GM12878 (cell line): ENCODE measurements at regions not wholly inside any gene's neighbourhood (a gene's known extent, or its start where the extent isn't known, plus 50 kb on each side); places are given as distances from the start of the nearest gene placed in this dataset.

Source experiments
- ATAC-seq: fragments of 200-7000 bp; cut with Tn5 transposase; 3 replicates; pipeline ENCODE4 v1.9.1; 2020; ENCODE audit warnings: mild to moderate bottlenecking, moderate library complexity
- BruUV-seq: library from RNA; stranded (reverse); fragments of 400-500 nt; replicated peaks from 2 replicates; lab custom pipeline; 2021; lab: Mats Ljungman, UMichigan
- CTCF ChIA-PET: fragments of 300-600 bp; sonication (Branson Sonifier 250); formaldehyde crosslinking; extraction: SDS; loops from one replicate; lab custom pipeline; 2021; ENCODE audit warnings: inconsistent platforms; lab: Yijun Ruan, JAX
- POLR2A ChIA-PET: fragments of 350-600 bp; formaldehyde crosslinking; extraction: SDS; loops from one replicate; lab custom pipeline; 2021; ENCODE audit warnings: inconsistent platforms; lab: Charles Lee
- RAD21 ChIA-PET: fragments of 300-600 bp; sonication (Branson Sonifier 250); formaldehyde crosslinking; loops from one replicate; lab custom pipeline; 2023; ENCODE audit warnings: antibody characterized with exemption; ENCODE audit not compliant: unreplicated experiment; lab: Charles Lee
- SMC1A ChIA-PET: fragments of 300-600 bp; sonication (Branson Sonifier 250); formaldehyde crosslinking; loops from one replicate; lab custom pipeline; 2023; ENCODE audit not compliant: unreplicated experiment, uncharacterized antibody; lab: Charles Lee
- DNase-seq: peaks from one replicate; pipeline ENCODE4 v3.0.0-alpha.2; 2011; ENCODE audit warnings: low read depth, low spot score
- FAIRE-seq: peaks from 3 replicates; lab custom pipeline; 2011; peaks lifted over from hg19 to GRCh38; lab: Jason Lieb, UNC
- H2AFZ ChIP-seq: 2 replicates; pipeline ENCODE4 v1.6.0; 2011; ENCODE audit warnings: low read depth, low read length, control low read depth; ENCODE audit not compliant: control insufficient read depth
- H3K27ac ChIP-seq: 2 replicates; pipeline ENCODE4 v1.5.1; 2011; ENCODE audit warnings: control low read depth; ENCODE audit not compliant: control insufficient read depth, insufficient read depth
- H3K27me3 ChIP-seq, 2 experiments: replicated peaks in 1 of 2; 2 replicates each; pipeline versions ENCODE4 v1.6.0 to v1.6.1; 2011; ENCODE audit warnings: low read length in 1 of 2; ENCODE audit not compliant: control insufficient read depth in 2 of 2, insufficient read depth in 2 of 2
- H3K36me3 ChIP-seq, 2 experiments: 2 replicates each; pipeline ENCODE4 v1.5.1; 2011; ENCODE audit warnings: low read length in 1 of 2; ENCODE audit not compliant: control insufficient read depth in 2 of 2, insufficient read depth in 2 of 2
- H3K4me1 ChIP-seq: 2 replicates; pipeline ENCODE4 v1.6.1; 2011; ENCODE audit warnings: mild to moderate bottlenecking, low read length, moderate library complexity, mixed read lengths; ENCODE audit not compliant: control insufficient read depth, insufficient read depth
- H3K4me2 ChIP-seq: 2 replicates; pipeline ENCODE4 v1.6.0; 2011; ENCODE audit warnings: control low read depth; ENCODE audit not compliant: control insufficient read depth, insufficient read depth
- H3K4me3 ChIP-seq: fragments of 200-600 bp; sonication (generic); 2 replicates; pipeline ENCODE4 v1.5.1; 2016
- H3K79me2 ChIP-seq: 2 replicates; pipeline ENCODE4 v1.6.0; 2011; ENCODE audit warnings: low read length; ENCODE audit not compliant: control insufficient read depth, insufficient read depth
- H3K9ac ChIP-seq: 2 replicates; pipeline ENCODE4 v1.8.0; 2011; ENCODE audit warnings: low read length, control low read depth, mixed read lengths; ENCODE audit not compliant: control insufficient read depth, insufficient read depth
- H3K9me3 ChIP-seq: replicated peaks from 3 replicates; pipeline ENCODE4 v1.5.1; 2011; ENCODE audit warnings: mild to moderate bottlenecking, low read length; ENCODE audit not compliant: control insufficient read depth, insufficient read depth
- H4K20me1 ChIP-seq: 2 replicates; pipeline ENCODE4 v1.6.0; 2011; ENCODE audit not compliant: control insufficient read depth, insufficient read depth
- ATF7 ChIP-seq: fragments of 450-650 bp; IDR thresholded peaks from 2 replicates; pipeline ENCODE4 v1.6.1; 2016; ENCODE audit warnings: low read depth, mild to moderate bottlenecking
- CHD4 ChIP-seq: fragments of 200-600 bp; sonication (generic); IDR thresholded peaks from 2 replicates; pipeline ENCODE4 v1.6.1; 2016; ENCODE audit warnings: mild to moderate bottlenecking
- FOS ChIP-seq: IDR thresholded peaks from 3 replicates; pipeline ENCODE4 v1.6.1; 2011; ENCODE audit warnings: borderline replicate concordance; ENCODE audit not compliant: insufficient read length; ENCODE audit errors: extremely low read depth
- GATAD2B ChIP-seq: fragments of 450-650 bp; conservative IDR thresholded peaks from 2 replicates; pipeline ENCODE4 v1.6.1; 2017; ENCODE audit warnings: low read depth, mild to moderate bottlenecking, moderate library complexity
- IKZF2 ChIP-seq, 2 experiments: fragments of 450-650 bp; IDR thresholded peaks; 2 replicates each; pipeline ENCODE4 v1.6.1; 2017; ENCODE audit warnings: mild to moderate bottlenecking in 2 of 2, moderate library complexity in 2 of 2
- POU2F2 ChIP-seq: IDR thresholded peaks from 3 replicates; pipeline ENCODE4 v1.6.1; 2011; ENCODE audit warnings: low read depth, mild to moderate bottlenecking, low read length, borderline replicate concordance
- RFX5 ChIP-seq: IDR thresholded peaks from 2 replicates; pipeline ENCODE4 v1.6.1; 2011; ENCODE audit warnings: low read depth, low read length, improper control_type of control experiment
- RUNX3 ChIP-seq: IDR thresholded peaks from 2 replicates; pipeline ENCODE4 v1.6.1; 2012; ENCODE audit warnings: low read length, inconsistent platforms
- SIN3A ChIP-seq: IDR thresholded peaks from 2 replicates; pipeline ENCODE4 v1.6.1; 2012; ENCODE audit warnings: low read depth, low read length, improper control_type of control experiment
- SREBF2 ChIP-seq: IDR thresholded peaks from 2 replicates; pipeline ENCODE4 v1.6.1; 2012; ENCODE audit warnings: mild to moderate bottlenecking, low read length
- TAF1 ChIP-seq: IDR thresholded peaks from 2 replicates; pipeline ENCODE4 v1.6.1; 2011; ENCODE audit warnings: mild to moderate bottlenecking, low read depth, low read length, borderline replicate concordance
- TARDBP ChIP-seq: IDR thresholded peaks from 2 replicates; pipeline ENCODE4 v1.6.1; 2016; ENCODE audit warnings: borderline replicate concordance
- ZNF24 ChIP-seq: fragments of 450-650 bp; IDR thresholded peaks from 2 replicates; pipeline ENCODE4 v1.6.1; 2017; ENCODE audit warnings: antibody characterized with exemption, mild to moderate bottlenecking
- ZNF384 ChIP-seq: IDR thresholded peaks from 2 replicates; pipeline ENCODE4 v1.6.1; 2012; ENCODE audit warnings: low read depth, mild to moderate bottlenecking, low read length, improper control_type of control experiment, borderline replicate concordance
- ZNF622 ChIP-seq: fragments of 450-650 bp; IDR thresholded peaks from 2 replicates; pipeline ENCODE4 v1.6.1; 2017; ENCODE audit warnings: mild to moderate bottlenecking, inconsistent platforms
- WGBS: methylation state at CpG from one replicate; pipeline ENCODE4 v1.1.6; 2016; ENCODE audit warnings: low lambda C conversion rate; ENCODE audit not compliant: insufficient replicate concordance, insufficient coverage; ENCODE audit errors: missing lambda C conversion rate; 5-methylcytosine and 5-hydroxymethylcytosine counted together
- in situ Hi-C: fragments of 300-500 bp; cut with MboI; formaldehyde crosslinking; loops from 9 replicates; pipeline ENCODE4 v1.14.3; 2018; ENCODE audit warnings: mixed read lengths
- intact Hi-C: fragments of 100-400 bp; cut with micrococcal nuclease; formaldehyde crosslinking; loops from one replicate; pipeline ENCODE4 v1.14.2; 2022; ENCODE audit not compliant: unreplicated experiment
- TF ChIP-seq, protein P1 (sequence below): fragments of 150-350 bp; IDR thresholded peaks from 2 replicates; pipeline ENCODE4 v1.6.1; 2016; ENCODE audit warnings: low read depth, low read length
- TF ChIP-seq, protein P2 (sequence below): IDR thresholded peaks from 2 replicates; pipeline ENCODE4 v1.6.1; 2012; ENCODE audit warnings: low read depth, low read length, improper control_type of control experiment
- TF ChIP-seq, protein P3 (sequence below), 3 experiments: IDR thresholded peaks in 2 of 3; conservative IDR thresholded peaks in 1 of 3; 2 replicates each; pipeline ENCODE4 v1.5.1; 2011; ENCODE audit warnings: low read depth in 3 of 3, low read length in 3 of 3, mild to moderate bottlenecking in 3 of 3, control low read depth in 2 of 3, moderate library complexity in 2 of 3, inconsistent platforms in 1 of 3, mixed read lengths in 1 of 3; ENCODE audit not compliant: control insufficient read depth in 2 of 3, insufficient read depth in 1 of 3; ENCODE audit errors: extremely low read depth in 1 of 3

DNA sequence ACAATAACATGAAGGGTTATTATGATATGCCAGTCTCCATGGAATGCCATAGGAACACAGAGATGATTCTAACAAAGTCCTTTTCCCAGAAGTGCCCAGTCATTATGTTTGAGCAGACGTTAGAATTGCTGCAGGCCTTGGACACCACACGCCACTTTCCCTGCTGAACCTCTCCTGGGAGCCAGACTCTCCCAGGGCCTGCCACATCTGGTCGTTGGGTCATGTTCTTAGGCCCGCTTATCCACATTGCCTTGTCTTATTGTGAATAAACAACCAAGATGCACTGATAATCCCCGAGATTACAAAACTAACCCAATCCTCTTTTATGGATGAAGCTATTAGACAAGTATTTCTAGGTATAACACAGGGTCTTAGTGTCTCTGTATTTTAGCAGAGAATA lies 276.5 kb upstream of the CITED2 start:
- Histone ChIP-seq H3K9ac (no peak overlapping the region), H3K4me3 (no peak overlapping the region), H3K4me2 (no peak overlapping the region), H3K27ac (no peak overlapping the region), H3K27me3 (no peaks in the 10 kb centered on the region), H2AFZ (no peak overlapping the region), H3K9me3 (no peaks in the 10 kb centered on the region), H3K36me3 (no peaks in the 10 kb centered on the region), H3K79me2 (no peaks in the 10 kb centered on the region), H3K4me1 (no peaks in the 10 kb centered on the region), H4K20me1 (no peaks in the 10 kb centered on the region)
- ChIA-PET SMC1A (no interaction called here), POLR2A (no interaction called here), RAD21 (no interaction called here), CTCF (no interaction called here)
- FAIRE-seq (no peak), ATAC-seq (no peak), DNase-seq (no peak)
- BruUV-seq: no TSS peak
- intact Hi-C loops (no loop called here), in situ Hi-C loops (no loop called here)
- WGBS: 68% methylated on average over 5 of the region's 5 CpGs
- TF ChIP-seq, protein P1, sequence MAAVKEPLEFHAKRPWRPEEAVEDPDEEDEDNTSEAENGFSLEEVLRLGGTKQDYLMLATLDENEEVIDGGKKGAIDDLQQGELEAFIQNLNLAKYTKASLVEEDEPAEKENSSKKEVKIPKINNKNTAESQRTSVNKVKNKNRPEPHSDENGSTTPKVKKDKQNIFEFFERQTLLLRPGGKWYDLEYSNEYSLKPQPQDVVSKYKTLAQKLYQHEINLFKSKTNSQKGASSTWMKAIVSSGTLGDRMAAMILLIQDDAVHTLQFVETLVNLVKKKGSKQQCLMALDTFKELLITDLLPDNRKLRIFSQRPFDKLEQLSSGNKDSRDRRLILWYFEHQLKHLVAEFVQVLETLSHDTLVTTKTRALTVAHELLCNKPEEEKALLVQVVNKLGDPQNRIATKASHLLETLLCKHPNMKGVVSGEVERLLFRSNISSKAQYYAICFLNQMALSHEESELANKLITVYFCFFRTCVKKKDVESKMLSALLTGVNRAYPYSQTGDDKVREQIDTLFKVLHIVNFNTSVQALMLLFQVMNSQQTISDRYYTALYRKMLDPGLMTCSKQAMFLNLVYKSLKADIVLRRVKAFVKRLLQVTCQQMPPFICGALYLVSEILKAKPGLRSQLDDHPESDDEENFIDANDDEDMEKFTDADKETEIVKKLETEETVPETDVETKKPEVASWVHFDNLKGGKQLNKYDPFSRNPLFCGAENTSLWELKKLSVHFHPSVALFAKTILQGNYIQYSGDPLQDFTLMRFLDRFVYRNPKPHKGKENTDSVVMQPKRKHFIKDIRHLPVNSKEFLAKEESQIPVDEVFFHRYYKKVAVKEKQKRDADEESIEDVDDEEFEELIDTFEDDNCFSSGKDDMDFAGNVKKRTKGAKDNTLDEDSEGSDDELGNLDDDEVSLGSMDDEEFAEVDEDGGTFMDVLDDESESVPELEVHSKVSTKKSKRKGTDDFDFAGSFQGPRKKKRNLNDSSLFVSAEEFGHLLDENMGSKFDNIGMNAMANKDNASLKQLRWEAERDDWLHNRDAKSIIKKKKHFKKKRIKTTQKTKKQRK: no peak
- TF ChIP-seq ATF7: no peak
- TF ChIP-seq IKZF2 (IDR thresholded peaks at IDR 0.05): no peak
- TF ChIP-seq, protein P2, sequence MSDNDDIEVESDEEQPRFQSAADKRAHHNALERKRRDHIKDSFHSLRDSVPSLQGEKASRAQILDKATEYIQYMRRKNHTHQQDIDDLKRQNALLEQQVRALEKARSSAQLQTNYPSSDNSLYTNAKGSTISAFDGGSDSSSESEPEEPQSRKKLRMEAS: no peak
- no peak for TF ChIP-seq ZNF384
- no peak for TF ChIP-seq ZNF24
- no peak for TF ChIP-seq RFX5
- no peak for TF ChIP-seq FOS
- no peak for TF ChIP-seq CHD4
- TF ChIP-seq TAF1: no peak
- no peak for TF ChIP-seq RUNX3
- no peak for TF ChIP-seq SIN3A
- no peak for TF ChIP-seq POU2F2
- no peak for TF ChIP-seq SREBF2
- no peak for TF ChIP-seq ZNF622
- TF ChIP-seq, protein P3, sequence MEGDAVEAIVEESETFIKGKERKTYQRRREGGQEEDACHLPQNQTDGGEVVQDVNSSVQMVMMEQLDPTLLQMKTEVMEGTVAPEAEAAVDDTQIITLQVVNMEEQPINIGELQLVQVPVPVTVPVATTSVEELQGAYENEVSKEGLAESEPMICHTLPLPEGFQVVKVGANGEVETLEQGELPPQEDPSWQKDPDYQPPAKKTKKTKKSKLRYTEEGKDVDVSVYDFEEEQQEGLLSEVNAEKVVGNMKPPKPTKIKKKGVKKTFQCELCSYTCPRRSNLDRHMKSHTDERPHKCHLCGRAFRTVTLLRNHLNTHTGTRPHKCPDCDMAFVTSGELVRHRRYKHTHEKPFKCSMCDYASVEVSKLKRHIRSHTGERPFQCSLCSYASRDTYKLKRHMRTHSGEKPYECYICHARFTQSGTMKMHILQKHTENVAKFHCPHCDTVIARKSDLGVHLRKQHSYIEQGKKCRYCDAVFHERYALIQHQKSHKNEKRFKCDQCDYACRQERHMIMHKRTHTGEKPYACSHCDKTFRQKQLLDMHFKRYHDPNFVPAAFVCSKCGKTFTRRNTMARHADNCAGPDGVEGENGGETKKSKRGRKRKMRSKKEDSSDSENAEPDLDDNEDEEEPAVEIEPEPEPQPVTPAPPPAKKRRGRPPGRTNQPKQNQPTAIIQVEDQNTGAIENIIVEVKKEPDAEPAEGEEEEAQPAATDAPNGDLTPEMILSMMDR (IDR thresholded peaks at IDR 0.05 in 2 of 3, conservative IDR thresholded peaks at IDR 0.05 in 1 of 3; ENCODE audit: control insufficient read depth in 2 of 3, extremely low read depth in 1 of 3, insufficient read depth in 1 of 3, low read depth in 3 of 3, low read length in 3 of 3): no peak
- TF ChIP-seq TARDBP: no peak
- TF ChIP-seq GATAD2B: no peak
